ENCODE measurements at regions not wholly inside any gene's neighbourhood (a gene's known extent, or its start where the extent isn't known, plus 50 kb on each side); places are given as distances from the start of the nearest gene placed in this dataset.

GRCh38 chr15:57875347-57875746 lies 168.8 kb downstream of the POLR2M start:
- FAIRE-seq (no peak), DNase-seq (ENCODE audit: low read depth in 1 of 2, low spot score in 2 of 2) (no peak)
- Histone ChIP-seq H3K23me2 (ENCODE audit: low read depth, low read length) (no peaks in the 10 kb centered on the region), H3K79me1 (ENCODE audit: low read depth, low read length) (no peaks in the 10 kb centered on the region), H3K56ac (replicated peaks; ENCODE audit: insufficient read length, low read depth, low read length) (no peak overlapping the region), H3K4me3 (ENCODE audit: extremely low read depth in 1 of 4, insufficient read depth in 2 of 4, low read depth in 3 of 4, low read length in 4 of 4) (no peak overlapping the region), H3K27me3 (replicated peaks in 1 of 4; ENCODE audit: control insufficient read depth in 3 of 4, extremely low read depth in 1 of 4, insufficient read depth in 3 of 4, low read length in 3 of 4) (no peaks in the 10 kb centered on the region; a peak in 1 of 7 replicates), H2BK12ac (ENCODE audit: low read depth, low read length) (no peak overlapping the region), H3K4me2 (ENCODE audit: insufficient read depth in 1 of 2, low read depth in 2 of 2, low read length in 2 of 2) (no peak overlapping the region), H3K4me1 (replicated peaks in 1 of 4; ENCODE audit: control insufficient read depth in 3 of 4, insufficient read depth in 4 of 4, low read length in 3 of 4) (no peaks in the 10 kb centered on the region), H2BK5ac (ENCODE audit: low read depth, low read length) (no peak overlapping the region), H2AK5ac (ENCODE audit: low read depth, low read length) (no peak overlapping the region), H2AFZ (ENCODE audit: low read length) (no peak overlapping the region), H4K8ac (ENCODE audit: extremely low read depth, insufficient read depth, low read length) (no peak overlapping the region), H3K9ac (replicated peaks in 1 of 4; ENCODE audit: extremely low read depth in 1 of 4, low read depth in 3 of 4, low read length in 3 of 4) (no peak overlapping the region), H4K20me1 (replicated peaks in 1 of 2; ENCODE audit: control insufficient read depth in 1 of 2, insufficient read depth in 2 of 2, low read length in 2 of 2) (no peaks in the 10 kb centered on the region), H3K9me3 (ENCODE audit: insufficient read depth in 2 of 2, low read depth in 1 of 2, low read length in 1 of 2) (no peaks in the 10 kb centered on the region), H2BK15ac (ENCODE audit: low read length) (no peak overlapping the region), H3K4ac (replicated peaks; ENCODE audit: insufficient read length, low read depth, low read length) (no peak overlapping the region), H3K36me3 (ENCODE audit: control insufficient read depth in 2 of 4, insufficient read depth in 4 of 4, low read length in 3 of 4) (no peaks in the 10 kb centered on the region), H3K27ac (ENCODE audit: low read depth, low read length) (no peak overlapping the region), H4K5ac (ENCODE audit: insufficient read length, low read depth, low read length) (no peak overlapping the region), H3K14ac (ENCODE audit: insufficient read length) (no peak overlapping the region), H3K79me2 (ENCODE audit: control insufficient read depth in 1 of 2, insufficient read depth in 2 of 2, low read length in 2 of 2) (no peaks in the 10 kb centered on the region), H2BK20ac (ENCODE audit: low read length) (no peak overlapping the region), H4K91ac (replicated peaks; ENCODE audit: insufficient read length, low read length) (no peak overlapping the region), H3K18ac (ENCODE audit: extremely low read depth, low read length) (no peak overlapping the region), H2BK120ac (replicated peaks; ENCODE audit: low read depth, low read length) (no peak overlapping the region), H3K23ac (ENCODE audit: insufficient read length) (no peak overlapping the region)
- POLR2A ChIA-PET (ENCODE audit: partially characterized antibody) = no interaction called here
- CTCF ChIA-PET (ENCODE audit: partially characterized antibody) = interaction anchor here (0.5 to 19.0 kb wide), 4 partner anchors 10 to 596 kb away, joined by 4 to 530 read pairs (median 10); no protein-coding TSS in a partner anchor
- no peak for TF ChIP-seq PHF8 (conservative IDR thresholded peaks at IDR 0.05; ENCODE audit: low read depth, low read length)
- TF ChIP-seq EGR1 (IDR thresholded peaks at IDR 0.05; ENCODE audit: borderline replicate concordance, low read depth, low read length) = no peak
- TF ChIP-seq RFX5 (IDR thresholded peaks at IDR 0.05; ENCODE audit: borderline replicate concordance, low read depth, low read length) = no peak
- TF ChIP-seq CBX8 (IDR thresholded peaks at IDR 0.05; ENCODE audit: borderline replicate concordance, low read depth, low read length) = no peak
- no peak for TF ChIP-seq EZH2 (IDR thresholded peaks at IDR 0.05; ENCODE audit: low read depth, low read length, severe bottlenecking)
- TF ChIP-seq, protein P1, sequence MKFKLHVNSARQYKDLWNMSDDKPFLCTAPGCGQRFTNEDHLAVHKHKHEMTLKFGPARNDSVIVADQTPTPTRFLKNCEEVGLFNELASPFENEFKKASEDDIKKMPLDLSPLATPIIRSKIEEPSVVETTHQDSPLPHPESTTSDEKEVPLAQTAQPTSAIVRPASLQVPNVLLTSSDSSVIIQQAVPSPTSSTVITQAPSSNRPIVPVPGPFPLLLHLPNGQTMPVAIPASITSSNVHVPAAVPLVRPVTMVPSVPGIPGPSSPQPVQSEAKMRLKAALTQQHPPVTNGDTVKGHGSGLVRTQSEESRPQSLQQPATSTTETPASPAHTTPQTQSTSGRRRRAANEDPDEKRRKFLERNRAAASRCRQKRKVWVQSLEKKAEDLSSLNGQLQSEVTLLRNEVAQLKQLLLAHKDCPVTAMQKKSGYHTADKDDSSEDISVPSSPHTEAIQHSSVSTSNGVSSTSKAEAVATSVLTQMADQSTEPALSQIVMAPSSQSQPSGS (IDR thresholded peaks at IDR 0.05; ENCODE audit: low read length) = no peak
- no peak for TF ChIP-seq ASH2L (IDR thresholded peaks at IDR 0.05; ENCODE audit: low read length)
- TF ChIP-seq SIN3A (conservative IDR thresholded peaks at IDR 0.05 in 1 of 2, IDR thresholded peaks at IDR 0.05 in 1 of 2; ENCODE audit: low read depth in 1 of 2, low read length in 2 of 2) = no peak
- no peak for TF ChIP-seq BRCA1 (IDR thresholded peaks at IDR 0.05; ENCODE audit: low read depth, low read length)

Measured in H1 (cell line).